Lower leg skin (tissue), 3 donors: ENCODE measurements at regions not wholly inside any gene's neighbourhood (a gene's known extent, or its start where the extent isn't known, plus 50 kb on each side); places are given as distances from the start of the nearest gene placed in this dataset.
"Not testable (repeated sequence)": the region's sequence is repeated elsewhere in the genome, so short reads cannot be mapped to it uniquely, and the experiment has no call there.

Experiments used
- POLR2A ChIP-seq, 2 donors: fragments of 450-650 bp; IDR thresholded peaks; one replicate each; pipeline ENCODE4 v1.6.1; 2016 to 2017; ENCODE audit warnings: antibody characterized with exemption in 2 of 2, mild to moderate bottlenecking in 1 of 2, moderate library complexity in 1 of 2
- TF ChIP-seq, protein P1 (sequence below), 3 donors: fragments of 450-650 bp; IDR thresholded peaks; one replicate each; pipeline ENCODE4 v1.5.1; 2016; ENCODE audit warnings: antibody characterized with exemption in 3 of 3, mild to moderate bottlenecking in 3 of 3, moderate library complexity in 2 of 3

- TF ChIP-seq, protein P1, sequence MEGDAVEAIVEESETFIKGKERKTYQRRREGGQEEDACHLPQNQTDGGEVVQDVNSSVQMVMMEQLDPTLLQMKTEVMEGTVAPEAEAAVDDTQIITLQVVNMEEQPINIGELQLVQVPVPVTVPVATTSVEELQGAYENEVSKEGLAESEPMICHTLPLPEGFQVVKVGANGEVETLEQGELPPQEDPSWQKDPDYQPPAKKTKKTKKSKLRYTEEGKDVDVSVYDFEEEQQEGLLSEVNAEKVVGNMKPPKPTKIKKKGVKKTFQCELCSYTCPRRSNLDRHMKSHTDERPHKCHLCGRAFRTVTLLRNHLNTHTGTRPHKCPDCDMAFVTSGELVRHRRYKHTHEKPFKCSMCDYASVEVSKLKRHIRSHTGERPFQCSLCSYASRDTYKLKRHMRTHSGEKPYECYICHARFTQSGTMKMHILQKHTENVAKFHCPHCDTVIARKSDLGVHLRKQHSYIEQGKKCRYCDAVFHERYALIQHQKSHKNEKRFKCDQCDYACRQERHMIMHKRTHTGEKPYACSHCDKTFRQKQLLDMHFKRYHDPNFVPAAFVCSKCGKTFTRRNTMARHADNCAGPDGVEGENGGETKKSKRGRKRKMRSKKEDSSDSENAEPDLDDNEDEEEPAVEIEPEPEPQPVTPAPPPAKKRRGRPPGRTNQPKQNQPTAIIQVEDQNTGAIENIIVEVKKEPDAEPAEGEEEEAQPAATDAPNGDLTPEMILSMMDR (IDR thresholded peaks at IDR 0.05), result not testable (repeated sequence)
- not testable (repeated sequence) for TF ChIP-seq POLR2A (IDR thresholded peaks at IDR 0.05)
These were observed 116.6 kb downstream of the SYT15B start for GRCh38 chr10:47646686-47647273.
